GM12865 (cell line): ENCODE measurements at regions not wholly inside any gene's neighbourhood (a gene's known extent, or its start where the extent isn't known, plus 50 kb on each side); places are given as distances from the start of the nearest gene placed in this dataset.
"Not testable (repeated sequence)": the region's sequence is repeated elsewhere in the genome, so short reads cannot be mapped to it uniquely, and the experiment has no call there.

Experiments
- DNase-seq: peaks from one replicate; pipeline ENCODE4 v3.0.0; 2010; ENCODE audit warnings: low read depth
- H3K4me3 ChIP-seq: 2 replicates; pipeline ENCODE4 v1.5.1; 2011; ENCODE audit warnings: mild to moderate bottlenecking, low read depth, low read length, control low read depth
- CTCF ChIP-seq: IDR thresholded peaks from 2 replicates; pipeline ENCODE4 v1.5.1; 2011; ENCODE audit warnings: low read length, control low read depth, low read depth, inconsistent platforms; ENCODE audit not compliant: insufficient read depth; ENCODE audit errors: missing control alignments

- H3K4me3 ChIP-seq = no peak overlapping the region
- TF ChIP-seq CTCF = no peak
- DNase-seq = no peak
Observed at GRCh38 chr5:136457390-136458013, 92.2 kb upstream of the TRPC7 start.

- no peak overlapping the region for H3K4me3 ChIP-seq
- no peak for TF ChIP-seq CTCF
- DNase-seq = no peak
Observed at GRCh38 chr5:136455409-136455808, 90.1 kb upstream of the TRPC7 start.

- no peak for TF ChIP-seq CTCF
- H3K4me3 ChIP-seq = no peak overlapping the region
- DNase-seq = no peak
Observed at GRCh38 chr5:136453986-136454758, 88.8 kb upstream of the TRPC7 start.

GRCh38 chr5:136453199-136453598 is 87.9 kb upstream of the TRPC7 start:
- H3K4me3 ChIP-seq = no peak overlapping the region
- TF ChIP-seq CTCF = no peak
- no peak for DNase-seq

- H3K4me3 ChIP-seq, DNase-seq: not testable (repeated sequence)
Observed at GRCh38 chr5:136447576-136447975, 82.2 kb upstream of the TRPC7 start.

- TF ChIP-seq CTCF = no peak
- no peak overlapping the region for H3K4me3 ChIP-seq
- DNase-seq = no peak
Observed at GRCh38 chr5:136446565-136446964, 81.2 kb upstream of the TRPC7 start.

GRCh38 chr5:136444099-136444498 is 78.8 kb upstream of the TRPC7 start:
- not testable (repeated sequence) for DNase-seq, H3K4me3 ChIP-seq

GRCh38 chr5:136439367-136439766 is 74.0 kb upstream of the TRPC7 start:
- DNase-seq = no peak
- no peak for TF ChIP-seq CTCF
- H3K4me3 ChIP-seq = no peak overlapping the region
